NCI-H460 (cell line): ENCODE measurements at regions not wholly inside any gene's neighbourhood (a gene's known extent, or its start where the extent isn't known, plus 50 kb on each side); places are given as distances from the start of the nearest gene placed in this dataset.

Experiments used
- DNase-seq: peaks from one replicate; pipeline ENCODE4 v3.0.0-alpha.2; 2016; ENCODE audit warnings: low read depth; ENCODE audit errors: extremely low read depth

DNA sequence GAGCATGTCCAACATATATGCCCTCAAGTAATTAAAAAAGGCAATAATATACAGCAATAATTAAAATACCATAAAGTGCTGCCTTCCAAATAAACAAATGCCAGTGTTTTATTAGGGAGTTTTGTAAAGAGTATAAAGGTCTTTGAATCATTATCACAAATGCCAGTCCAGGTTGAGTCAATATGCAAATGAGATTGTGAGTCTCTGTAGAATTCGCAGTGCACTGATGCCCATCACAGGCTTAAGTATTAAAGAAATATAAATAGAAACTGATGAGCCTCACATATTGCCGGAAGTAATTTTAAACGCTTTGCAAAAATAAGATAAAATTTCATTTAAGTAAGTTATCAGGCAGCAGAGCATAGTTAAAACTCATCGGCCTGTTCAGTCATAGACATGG, 205.0 kb upstream of the TECRL start:
- no peak for DNase-seq

DNA sequence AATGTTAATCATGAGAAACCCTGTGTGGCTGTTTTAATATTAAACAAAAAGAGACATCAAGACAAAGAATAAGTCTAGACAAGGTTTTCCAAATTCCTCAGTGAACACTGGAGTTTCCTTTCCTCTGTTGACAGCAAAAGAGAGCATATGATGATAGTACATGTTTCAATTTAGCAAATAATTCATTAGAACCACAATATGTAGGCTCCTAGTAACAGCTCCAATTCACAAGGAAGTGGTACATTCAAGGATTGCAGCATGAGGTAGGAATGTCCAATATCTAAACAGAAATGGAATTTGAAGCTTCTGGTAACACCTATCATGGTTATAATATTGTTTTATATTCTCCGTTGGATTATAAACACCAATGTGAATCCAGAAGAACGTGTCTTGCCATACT, 203.8 kb upstream of the TECRL start:
- no peak for DNase-seq

DNA sequence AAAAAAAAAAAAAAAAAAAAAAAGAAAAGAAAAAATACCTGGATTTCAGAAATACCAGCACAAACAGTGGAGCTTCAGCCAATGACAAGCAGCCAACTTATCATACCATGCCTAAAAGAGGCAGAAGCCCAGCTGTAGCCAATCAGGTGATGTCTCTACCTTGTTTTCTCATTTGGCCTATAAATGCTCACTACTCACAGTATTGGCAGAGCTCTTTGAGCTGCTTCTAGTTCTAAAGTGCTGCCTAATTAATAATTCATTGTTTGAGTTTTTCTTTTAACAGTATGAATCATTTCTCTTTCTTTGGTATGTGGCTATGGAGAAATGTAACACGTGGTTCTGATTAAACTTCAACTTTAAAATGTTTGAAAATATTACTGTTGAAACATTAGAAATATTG, 188.8 kb upstream of the TECRL start:
- no peak for DNase-seq

- DNase-seq, result no peak
Measured at GRCh38 chr4:64594723-64595122, 185.5 kb upstream of the TECRL start.

DNA sequence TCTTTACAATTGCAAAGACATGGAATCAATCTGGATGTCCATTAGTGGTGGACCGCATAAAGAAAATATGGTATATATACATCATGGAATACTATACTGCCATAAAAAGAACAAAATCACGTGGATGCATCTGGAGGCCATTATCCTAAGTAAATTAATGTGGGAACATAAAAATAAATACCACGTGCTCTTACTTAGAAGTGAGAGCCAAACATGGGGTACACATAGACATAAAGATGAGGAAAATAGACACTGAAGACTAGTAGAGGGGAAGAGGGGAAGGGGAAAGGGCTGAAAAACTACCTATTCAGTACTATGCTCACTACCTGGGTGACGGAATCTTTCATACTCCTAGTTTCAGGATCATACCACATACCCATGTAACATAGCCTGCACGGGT, 179.3 kb upstream of the TECRL start:
- no peak for DNase-seq

DNA sequence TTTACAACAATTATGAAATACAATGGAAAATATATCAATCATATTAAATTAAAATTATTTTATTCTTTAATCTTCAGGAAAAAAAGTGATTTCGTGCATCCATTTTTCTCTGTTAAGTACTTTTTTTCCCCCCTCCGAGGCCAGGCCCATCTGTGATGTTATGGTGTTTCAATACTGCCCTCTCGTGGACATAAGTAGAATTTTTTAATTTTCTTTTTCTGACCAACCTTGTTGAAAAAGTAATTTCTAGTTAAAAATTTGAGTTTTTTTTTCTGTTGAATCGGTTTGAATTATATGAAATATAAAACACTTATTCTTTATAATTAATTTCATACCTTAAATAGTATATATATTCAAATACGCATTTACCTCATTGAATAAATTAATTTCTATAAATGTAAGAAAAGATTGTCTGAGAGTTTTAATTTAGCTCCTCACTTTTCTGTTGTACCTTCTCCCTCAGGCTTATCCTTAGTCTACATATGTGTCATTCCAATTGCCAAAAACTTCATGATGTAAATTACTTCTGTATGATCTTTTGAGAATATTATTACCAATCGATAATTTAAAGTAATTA, 175.8 kb upstream of the TECRL start:
- peak; percentile 26 for DNase-seq

GRCh38 chr4:64584125-64584524, 174.9 kb upstream of the TECRL start:
- no peak for DNase-seq

GRCh38 chr4:64582492-64582891, 173.2 kb upstream of the TECRL start:
- DNase-seq, result no peak

DNA sequence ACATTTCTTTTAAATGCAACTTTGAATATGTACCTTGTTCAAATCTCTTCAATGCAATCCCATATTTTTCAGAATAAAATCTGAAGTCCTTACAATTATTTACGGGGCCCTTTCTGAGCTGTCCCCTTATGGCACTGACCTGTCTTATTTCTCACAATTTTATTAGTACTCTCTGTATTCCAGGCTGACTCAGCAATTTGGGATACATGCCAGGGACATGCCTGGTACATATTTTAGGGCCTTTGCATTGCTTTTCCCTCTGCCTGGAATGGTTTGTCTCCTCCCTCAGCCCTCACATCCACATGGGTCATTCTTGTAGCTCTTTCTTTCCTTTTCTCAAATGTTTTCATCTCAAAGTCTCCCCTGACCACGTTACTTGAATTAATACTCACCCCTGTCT, 172.2 kb upstream of the TECRL start:
- DNase-seq, result no peak

DNA sequence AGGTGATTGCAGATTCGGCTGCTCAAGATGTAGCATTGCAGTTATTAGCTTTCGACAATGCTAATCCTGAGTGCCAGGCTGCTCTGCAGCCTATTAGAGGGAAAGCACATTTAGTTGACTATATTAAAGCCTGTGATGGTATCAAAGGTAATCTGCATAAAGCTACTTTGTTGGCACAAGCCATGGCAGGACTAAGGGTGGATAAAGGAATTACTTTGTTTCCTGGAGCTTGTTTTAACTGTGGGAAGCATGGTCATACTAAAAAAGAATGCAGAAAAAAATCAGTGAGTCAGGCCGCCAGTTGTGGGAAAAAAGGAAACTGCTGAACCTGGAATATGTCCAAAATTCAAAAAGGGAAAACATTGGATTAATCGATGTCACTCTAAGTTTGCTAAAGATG, 154.9 kb upstream of the TECRL start:
- no peak for DNase-seq

- no peak for DNase-seq
Measured at GRCh38 chr4:64559571-64559970, 150.3 kb upstream of the TECRL start.

GRCh38 chr4:64551125-64551524, 141.9 kb upstream of the TECRL start:
- no peak for DNase-seq

DNA sequence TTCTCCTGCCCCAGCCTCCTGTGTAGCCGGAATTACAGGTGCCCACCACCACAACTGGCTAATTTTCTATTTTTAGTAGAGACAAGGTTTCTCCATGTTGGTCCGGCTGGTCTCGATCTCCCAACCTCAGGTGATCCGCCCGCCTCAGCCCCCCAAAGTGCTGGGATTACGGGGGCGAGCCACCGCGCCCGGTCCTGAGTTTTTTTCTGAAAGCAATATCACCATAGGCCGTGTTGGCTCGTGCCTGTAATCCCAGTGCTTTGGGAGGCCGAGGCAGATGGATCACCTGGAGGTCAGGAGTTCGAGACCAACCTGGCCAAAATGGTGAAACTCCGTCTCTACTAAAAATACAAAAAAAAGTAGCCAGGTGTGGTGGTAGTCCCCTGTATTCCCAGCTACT, 136.3 kb upstream of the TECRL start:
- DNase-seq, result no peak

GRCh38 chr4:64539234-64539849, 130.1 kb upstream of the TECRL start:
- peak; percentile 56 for DNase-seq

DNA sequence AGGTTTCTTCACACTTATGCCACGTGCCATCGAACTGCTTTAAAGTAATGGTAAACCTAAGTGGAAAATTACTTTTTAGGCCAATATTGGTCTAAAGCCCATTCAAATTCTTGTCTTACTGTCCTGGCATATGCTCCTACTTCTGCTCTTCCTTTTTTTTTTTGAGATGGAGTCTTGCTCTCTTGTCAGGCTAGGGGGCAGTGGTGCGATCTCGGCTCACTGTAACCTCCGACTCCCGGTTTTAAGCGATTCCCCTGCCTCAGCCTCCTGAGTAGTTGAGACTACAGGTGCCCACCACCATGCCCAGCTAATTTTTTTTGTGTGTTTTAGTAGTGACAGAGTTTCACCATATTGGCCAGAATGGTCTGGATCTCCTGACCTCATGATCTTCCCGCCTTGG, 129.0 kb upstream of the TECRL start:
- no peak for DNase-seq

DNA sequence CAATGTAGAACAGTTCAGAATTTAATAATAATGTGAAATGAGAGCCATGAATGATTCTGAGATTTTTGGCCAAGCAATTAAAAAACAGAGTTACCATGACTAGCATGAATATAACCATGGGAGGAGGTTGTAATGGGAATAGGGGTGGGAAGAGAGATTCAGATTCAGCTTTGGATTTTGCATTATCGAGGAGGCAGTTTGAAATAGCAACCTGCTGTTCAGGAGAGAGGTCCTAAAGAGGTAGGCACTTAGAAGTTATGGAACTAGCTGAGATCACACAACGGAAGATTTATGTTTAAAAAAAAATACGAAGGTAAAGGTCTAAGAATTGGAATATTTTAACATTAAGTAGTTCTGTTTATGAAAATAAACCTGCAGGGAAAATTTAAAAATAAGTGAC, 124.4 kb upstream of the TECRL start:
- no peak for DNase-seq

DNA sequence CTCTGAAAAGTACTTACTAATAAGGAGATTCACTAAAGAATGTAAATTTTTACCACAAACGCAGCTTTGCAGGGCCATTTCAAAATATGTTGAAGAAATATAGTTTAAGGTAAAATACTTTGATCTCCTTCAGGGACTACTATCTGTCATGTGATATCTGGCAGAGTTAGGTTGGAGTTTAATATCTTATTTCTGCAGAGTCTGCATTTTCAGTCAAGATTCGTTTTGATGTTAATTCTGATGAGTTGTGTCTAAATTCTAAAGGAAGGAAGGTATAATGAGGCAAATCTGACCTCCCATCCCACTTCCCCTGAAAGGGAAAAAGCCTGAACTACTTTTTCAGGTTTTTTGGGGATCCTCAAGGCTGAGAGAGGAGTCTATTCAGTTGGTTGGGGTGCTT, 123.9 kb upstream of the TECRL start:
- DNase-seq, result no peak

DNA sequence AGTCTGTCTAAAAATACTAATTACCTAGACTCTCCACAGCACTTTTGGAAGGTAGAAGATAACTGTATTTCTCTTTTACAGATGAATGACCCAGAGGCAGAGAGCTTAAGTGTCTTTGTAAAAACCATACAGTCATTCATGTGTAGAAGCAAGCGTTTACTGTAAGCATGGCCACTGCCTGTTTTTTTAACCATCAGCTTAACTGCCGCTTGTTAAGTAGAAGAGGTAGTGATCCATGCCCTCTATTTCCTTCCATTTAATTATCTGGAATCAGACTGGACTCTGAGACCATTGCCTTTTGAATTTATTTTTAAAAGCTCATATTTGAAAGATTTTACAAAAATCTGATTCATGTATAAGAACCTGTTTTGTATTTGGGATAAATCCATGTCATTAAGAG, 111.2 kb upstream of the TECRL start:
- DNase-seq, result no peak

- DNase-seq, result no peak
Measured at GRCh38 chr4:64518600-64518999, 109.3 kb upstream of the TECRL start.

DNA sequence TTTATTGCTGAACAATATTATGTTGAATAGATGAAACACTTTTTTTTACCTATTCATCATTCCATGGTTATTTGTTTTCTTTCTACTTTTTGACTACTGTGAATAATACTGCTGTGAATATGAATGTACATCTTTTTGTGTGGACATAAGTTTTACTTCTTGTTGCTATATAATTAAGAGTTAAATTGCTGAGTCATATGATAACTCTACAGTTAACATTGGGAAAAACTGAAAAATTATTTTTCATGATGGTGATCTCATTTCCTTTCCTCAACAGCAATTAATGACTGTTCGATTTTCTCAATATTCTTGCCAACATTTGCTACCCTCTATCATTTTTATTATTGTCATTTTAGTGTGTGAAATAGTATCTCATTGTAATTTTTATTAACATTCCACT, 106.9 kb upstream of the TECRL start:
- DNase-seq, result no peak

DNA sequence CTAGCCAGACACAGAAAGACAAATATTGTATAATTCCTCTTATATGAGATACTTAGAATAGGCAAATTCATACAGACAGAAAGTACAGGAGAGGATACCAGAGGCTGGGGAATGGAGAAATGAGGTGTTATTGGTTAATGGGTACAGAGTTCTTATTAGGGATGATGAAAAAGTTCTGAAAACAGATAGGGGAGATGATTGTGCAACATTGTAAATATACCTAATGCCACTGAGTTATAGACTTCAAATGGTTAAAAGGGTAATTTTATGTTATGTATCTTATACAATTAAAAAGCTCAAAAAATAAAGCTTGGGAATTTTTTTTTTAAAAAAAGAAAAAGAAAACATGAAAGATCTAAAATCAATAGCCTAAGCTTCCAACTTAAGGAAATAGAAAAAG, 98.8 kb upstream of the TECRL start:
- DNase-seq, result no peak

- no peak for DNase-seq
Measured at GRCh38 chr4:64503945-64504675, 94.9 kb upstream of the TECRL start.
